ENCODE measurements at regions not wholly inside any gene's neighbourhood (a gene's known extent, or its start where the extent isn't known, plus 50 kb on each side); places are given as distances from the start of the nearest gene placed in this dataset.

DNA sequence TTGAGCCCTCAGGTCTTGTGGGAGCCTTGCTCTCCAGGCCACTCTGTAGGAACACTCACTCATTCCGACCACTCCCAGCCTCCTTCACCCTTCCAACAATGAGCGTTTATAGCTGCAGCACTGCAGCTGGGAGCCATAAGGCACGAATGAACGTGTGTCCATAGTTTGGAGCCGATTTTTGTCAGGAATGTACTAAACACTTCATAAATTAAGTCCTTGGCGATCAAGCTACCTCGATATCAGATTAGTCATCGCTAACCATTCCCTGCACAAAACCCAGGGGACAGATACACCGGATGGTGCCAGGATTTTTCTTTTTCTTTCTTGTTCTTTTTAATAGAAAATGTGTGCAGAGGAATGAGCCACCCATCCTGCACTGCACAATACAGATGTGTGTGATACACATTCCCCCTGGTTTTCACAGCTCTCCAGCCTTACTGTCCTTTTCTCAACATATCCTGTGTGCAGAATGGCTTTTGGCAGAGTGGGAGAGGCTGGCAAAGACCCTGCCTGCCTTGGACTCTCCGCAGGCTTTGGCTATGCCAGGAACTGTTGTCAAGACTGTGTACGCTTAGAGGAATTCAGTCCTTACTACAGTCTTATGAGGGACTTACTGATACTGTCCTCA is 68.4 kb upstream of the ELAC2 start:
- DNase-seq (ENCODE audit: low read depth in 3 of 3) = no peak

- no peak for DNase-seq (ENCODE audit: low read depth in 3 of 3)
These were observed 67.8 kb upstream of the ELAC2 start for GRCh38 chr17:13085578-13085977.

DNA sequence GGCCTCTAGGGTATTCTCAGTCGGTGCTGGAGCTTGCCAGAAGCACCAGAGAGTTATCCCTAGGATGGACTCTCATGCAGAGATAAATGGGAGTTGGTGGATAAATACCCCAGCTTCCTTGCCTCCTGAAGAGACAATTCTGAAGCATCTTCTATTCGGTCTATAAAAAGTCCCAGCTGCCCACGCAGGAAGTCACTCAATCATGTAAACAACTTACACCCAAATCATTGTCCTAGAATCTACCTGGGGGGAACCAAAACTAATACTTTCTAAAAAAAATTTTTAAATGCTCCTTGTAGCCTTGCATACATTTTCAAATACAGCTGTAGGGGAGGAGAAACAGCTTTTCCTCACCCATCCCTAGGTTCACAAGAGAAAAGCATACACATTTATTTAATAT is 66.6 kb upstream of the ELAC2 start:
- DNase-seq (ENCODE audit: low read depth in 3 of 3) = no peak

DNA sequence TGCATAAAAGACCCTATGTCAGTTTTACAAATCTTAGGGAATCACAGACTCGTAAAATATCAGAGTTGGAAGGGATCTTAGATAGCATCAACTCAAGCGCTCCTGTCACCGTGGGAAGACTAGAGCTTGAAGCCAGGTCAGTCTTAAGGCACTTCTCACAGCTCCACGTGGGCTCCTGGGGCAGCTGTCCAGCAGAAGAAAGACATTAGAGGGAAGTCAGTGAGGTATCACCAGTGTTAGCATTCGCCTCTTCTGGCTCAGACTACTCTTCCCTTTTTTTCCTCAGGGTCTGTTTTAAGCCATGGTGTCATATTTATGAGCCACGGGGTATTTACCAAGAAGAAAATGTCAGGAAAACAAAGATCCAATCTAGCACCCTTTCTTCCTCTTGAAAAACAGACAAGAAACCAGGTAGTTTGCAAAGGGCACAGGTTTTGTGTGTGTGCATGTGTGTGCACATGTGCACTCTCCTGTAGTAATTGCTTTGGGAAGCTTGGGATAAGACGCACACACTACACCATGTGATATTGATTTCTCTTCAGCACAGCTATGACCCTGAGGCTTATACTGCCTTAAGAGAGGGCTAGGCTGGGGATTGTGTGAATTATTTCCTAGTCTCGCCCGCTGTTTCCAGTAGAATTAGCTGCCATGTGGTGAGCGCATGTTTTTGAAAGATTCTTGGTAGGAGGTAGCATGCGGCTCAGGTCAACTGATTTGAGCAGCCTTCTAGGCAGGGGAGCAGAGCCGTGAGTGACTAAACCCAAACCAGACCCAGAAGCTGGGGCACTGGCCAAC is 61.0 kb upstream of the ELAC2 start:
- DNase-seq (ENCODE audit: low read depth in 3 of 3) = no peak

DNA sequence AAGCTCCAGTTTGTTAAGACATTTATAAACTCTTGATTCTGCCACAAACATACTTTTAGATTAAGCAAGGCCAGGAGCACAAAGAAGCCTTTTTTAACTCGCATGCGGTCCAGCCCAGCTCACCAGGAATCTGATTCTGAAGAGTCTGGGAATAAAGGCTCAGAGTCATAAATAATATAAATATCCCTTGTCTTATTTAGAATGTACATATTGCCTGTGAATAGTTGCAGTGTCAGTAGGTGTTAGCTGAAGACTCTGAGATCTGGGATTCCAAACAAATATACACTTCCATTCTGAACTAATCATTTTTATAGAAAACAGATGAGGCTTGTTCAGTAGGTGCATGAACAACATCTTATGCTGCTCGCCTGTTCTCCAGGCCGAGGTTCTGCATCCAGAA is 59.1 kb upstream of the ELAC2 start:
- DNase-seq (ENCODE audit: low read depth in 3 of 3) = no peak

- no peak for DNase-seq (ENCODE audit: low read depth in 3 of 3)
These were observed 56.2 kb upstream of the ELAC2 start for GRCh38 chr17:13074026-13074425.

GRCh38 chr17:13073018-13073417 is 55.2 kb upstream of the ELAC2 start:
- DNase-seq (ENCODE audit: low read depth in 3 of 3) = no peak

- no peak for DNase-seq (ENCODE audit: low read depth in 3 of 3)
These were observed 52.9 kb upstream of the ELAC2 start for GRCh38 chr17:13070732-13071131.

DNA sequence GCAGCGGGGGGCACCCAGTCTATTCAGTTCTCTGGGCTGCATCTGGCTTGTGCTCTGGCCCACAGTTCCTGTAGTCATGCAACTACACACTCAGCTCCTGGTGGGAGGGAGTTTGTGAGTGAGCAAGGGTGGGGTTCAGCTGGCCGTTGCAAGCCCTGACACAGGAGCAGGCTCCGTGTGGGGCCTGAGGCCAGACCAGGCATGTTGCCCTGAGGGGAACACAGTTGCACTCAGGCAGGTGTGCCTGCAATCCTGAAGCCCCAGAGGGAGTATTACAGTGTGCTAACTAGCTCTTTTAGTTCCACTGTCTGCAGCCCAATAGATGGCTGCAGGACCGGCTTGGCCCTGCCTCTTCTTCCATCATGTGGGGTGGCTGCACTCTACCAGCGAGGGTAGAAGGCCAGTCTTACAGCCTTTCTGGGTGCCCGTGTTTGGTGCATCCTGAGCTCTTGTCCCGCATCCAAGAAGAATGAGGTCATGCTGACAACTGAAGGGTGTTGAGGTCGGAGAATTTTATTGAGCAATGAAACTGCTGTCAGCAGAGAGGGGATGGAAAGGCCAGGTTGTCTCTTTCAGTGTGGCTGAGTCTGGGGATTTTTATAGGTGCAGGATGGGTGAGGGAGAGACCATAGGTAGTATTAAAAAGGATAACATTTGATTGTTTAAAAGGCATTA is 49.9 kb upstream of the ELAC2 start:
- no peak for DNase-seq (ENCODE audit: low read depth in 3 of 3)

All from stimulated activated CD4-positive, alpha-beta T cell treated with anti-CD3 and anti-CD28 coated beads, TNF-alpha, amount 100 ng/mL, for 48 hours (primary cell).